ENCODE measurements at regions not wholly inside any gene's neighbourhood (a gene's known extent, or its start where the extent isn't known, plus 50 kb on each side); places are given as distances from the start of the nearest gene placed in this dataset.
"Not testable (repeated sequence)": the region's sequence is repeated elsewhere in the genome, so short reads cannot be mapped to it uniquely, and the experiment has no call there.

DNA sequence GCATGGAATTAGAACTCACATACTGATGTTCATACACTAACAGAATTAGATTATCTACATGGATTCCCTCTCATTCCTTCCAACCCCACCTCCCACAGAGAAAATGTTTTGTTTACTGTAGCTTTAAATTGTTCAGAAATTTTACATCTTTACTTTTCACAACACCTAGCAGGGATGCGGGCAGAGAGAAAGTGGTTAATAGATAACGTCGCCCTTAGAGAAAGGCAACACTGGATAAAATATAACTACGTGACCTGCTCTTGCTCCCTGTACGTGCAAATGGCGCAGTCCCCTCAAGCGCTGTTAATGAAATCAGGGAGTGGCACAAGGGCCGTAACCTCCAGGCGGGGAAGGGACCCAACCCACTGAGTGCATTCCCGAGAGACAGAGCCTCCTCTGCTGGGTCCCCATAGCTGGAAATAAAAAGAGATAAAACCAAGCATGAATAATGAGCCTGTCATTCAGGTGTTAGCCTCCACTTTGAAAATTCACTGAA lies 125.3 kb upstream of the DAPK1 start:
- DNase-seq (ENCODE audit: low read depth in 2 of 2), result no peak

DNA sequence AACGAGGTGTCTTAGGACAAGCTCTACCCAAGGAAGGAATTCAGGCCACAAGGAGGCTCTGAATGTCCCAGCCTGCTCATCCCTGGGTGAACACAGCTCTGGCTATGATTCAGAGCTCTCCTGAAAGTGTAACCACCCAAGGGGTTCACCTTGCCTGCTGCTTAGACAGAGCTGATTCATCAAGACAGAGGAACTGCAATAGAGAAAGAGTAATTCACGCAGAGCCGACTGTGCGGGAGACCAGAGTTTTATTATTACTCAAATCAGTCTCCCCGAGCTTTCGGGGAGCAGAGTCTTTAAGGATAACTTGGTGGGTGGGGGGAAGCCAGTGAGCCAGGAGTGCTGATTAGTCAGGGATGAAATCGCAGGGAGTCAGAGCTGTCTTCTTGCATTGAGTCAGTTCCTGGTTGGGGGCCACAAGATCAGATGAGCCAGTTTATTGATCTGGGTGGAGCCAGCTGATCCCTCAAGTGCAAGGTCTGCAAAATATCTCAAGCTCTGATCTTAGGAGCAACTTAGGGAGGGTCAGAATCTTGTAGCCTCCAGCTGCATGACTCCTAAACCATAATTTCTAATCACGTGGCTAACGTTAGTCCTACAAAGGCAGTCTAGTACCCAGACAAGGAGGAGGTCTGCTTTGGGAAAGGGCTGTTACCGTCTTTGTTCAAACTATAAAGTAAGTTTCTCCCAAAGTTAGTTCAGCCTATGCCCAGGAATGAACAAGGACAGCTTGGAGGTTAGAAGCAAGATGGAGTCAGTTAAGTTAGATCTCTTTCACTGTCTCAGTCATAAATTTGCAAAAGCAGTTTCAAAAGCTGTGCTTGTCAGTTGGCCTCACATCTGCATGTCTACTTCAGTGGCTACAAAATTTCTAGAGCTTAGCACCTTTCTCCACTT lies 123.4 kb upstream of the DAPK1 start:
- peak; percentile 0 to 15 for DNase-seq (ENCODE audit: low read depth in 2 of 2)

DNA sequence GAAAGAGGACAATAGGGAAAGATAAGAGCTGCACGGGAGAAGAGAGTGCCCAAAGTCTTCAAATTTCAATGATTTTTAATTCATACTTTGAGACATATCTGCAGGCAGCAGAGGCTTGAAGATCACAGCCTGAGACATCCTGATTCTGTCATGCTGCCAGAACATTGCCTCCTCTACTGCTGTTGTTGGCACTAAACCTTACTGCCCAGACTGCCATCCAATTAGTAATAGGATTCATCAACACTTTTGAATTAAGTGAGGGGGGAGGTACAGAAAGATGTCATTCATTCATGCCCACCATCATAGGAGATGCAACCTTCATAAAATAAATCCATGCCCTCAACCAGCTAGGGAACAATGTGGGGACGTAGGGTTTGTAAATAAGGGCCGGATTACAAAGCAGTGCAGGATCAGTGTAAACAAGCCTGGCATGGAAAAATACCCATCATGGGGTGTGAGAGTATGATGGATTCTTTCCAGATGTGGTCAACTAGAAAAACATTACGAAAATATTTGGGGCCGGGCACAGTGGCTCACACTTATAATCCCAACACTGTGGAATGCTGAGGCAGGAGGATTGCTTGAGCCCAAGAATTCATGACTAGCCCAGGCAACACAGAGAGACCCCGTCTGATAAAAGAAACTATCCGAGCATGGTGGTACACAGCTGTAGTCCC lies 122.1 kb upstream of the DAPK1 start:
- no peak for DNase-seq (ENCODE audit: low read depth in 2 of 2)

DNA sequence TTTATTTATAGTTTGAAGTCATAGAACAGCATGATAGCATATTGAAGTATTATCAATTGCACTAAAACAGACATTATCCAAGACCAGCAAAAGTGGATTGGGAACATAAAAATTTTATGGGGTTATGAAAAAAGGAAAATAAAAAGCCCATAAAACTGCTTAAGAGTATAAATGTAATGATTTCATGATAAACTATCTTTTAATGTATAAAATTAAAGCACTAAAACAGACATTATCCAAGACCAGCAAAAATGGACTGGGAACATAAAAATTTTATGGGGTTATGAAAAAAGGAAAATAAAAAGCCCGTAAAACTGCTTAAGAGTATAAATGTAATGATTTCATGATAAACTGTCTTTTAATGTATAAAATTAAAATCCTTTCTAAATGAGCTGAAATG lies 119.0 kb upstream of the DAPK1 start:
- no peak for DNase-seq (ENCODE audit: low read depth in 2 of 2)

DNA sequence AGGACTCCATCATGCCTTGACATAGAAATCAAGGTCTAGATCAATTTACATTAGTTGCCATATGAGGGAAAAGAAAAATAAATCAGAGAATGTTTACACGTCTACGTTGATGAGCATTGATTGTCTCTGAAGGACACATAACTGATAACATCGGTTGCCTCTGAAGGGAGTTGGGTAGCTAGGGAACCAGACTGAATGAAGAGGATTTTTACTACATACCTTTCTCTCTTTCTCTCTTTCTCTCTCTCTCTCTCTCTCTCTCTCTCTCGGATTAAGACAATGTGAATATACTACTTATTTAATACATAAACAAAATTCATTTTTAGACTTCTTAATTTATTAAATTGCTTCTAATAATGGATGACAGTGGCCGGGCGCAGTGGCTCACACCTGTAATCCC lies 118.4 kb upstream of the DAPK1 start:
- no peak for DNase-seq (ENCODE audit: low read depth in 2 of 2)

DNA sequence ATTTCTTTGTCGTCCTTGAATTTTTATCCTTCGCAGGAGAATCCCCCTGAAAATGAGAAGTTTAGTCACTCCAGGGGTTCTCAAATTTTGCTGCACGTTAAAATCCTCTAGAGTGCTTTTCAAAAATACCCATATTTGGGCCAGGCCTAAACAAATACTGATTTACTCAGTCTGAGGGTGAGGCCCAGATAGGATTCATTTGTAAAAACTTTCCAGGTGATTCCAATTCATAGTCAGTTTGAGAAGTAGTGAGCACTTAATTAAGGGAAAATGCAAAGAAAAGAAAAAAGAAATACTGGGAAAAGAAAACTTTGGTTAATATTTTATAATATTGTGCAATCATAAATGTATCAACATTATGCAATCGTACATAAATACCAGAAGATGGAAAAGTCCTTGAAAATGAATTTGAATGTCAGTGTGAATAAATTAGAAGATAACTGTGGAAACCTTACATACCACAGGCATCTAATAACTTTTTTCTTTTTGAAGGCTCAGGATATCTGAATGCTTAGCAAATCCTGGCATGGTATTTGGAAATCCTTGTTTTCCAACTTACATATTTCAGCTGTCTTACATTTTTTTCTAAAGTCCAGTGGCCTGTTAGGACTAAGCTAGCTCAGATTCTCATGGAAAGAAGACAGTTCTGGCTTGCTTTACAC lies 116.5 kb upstream of the DAPK1 start:
- DNase-seq (ENCODE audit: low read depth in 2 of 2), result no peak

DNA sequence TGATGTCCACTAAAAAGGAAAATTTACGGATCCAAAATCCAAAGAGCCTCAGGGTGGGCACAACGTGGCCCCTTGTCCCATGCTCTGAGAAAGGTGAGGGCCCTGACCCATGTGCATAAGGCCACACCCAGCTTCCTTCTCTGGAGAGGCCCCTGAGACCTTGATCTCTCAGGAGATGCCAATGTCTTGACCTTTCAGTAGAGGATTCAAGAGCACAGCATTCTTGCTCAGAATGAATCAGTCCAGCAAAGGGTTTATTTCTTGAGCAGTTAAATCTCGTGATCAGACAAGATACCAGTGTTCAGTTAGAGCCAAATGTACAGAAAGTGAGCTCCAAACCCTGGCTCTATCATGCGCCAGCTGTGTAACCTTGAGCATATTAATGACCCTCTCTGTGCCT lies 115.9 kb upstream of the DAPK1 start:
- no peak for DNase-seq (ENCODE audit: low read depth in 2 of 2)

DNA sequence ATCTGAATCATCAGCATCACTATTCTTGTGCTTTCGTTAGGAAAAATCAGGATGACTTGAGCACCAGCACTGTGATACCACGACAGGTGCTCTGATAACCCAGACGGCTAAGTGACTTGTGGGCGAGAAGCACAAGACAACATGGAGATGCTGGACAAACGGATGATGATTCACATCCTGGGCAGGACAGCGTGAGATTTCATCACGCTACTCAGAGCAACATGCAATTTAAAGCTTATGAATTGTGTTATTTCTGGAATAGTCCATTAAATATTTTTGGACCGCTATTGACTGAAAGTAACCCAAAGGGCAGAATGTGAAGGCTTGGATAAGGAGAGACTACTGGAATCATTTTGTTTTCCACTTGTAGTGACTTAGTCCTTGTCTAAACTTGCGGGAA lies 114.8 kb upstream of the DAPK1 start:
- DNase-seq (ENCODE audit: low read depth in 2 of 2), result no peak

DNA sequence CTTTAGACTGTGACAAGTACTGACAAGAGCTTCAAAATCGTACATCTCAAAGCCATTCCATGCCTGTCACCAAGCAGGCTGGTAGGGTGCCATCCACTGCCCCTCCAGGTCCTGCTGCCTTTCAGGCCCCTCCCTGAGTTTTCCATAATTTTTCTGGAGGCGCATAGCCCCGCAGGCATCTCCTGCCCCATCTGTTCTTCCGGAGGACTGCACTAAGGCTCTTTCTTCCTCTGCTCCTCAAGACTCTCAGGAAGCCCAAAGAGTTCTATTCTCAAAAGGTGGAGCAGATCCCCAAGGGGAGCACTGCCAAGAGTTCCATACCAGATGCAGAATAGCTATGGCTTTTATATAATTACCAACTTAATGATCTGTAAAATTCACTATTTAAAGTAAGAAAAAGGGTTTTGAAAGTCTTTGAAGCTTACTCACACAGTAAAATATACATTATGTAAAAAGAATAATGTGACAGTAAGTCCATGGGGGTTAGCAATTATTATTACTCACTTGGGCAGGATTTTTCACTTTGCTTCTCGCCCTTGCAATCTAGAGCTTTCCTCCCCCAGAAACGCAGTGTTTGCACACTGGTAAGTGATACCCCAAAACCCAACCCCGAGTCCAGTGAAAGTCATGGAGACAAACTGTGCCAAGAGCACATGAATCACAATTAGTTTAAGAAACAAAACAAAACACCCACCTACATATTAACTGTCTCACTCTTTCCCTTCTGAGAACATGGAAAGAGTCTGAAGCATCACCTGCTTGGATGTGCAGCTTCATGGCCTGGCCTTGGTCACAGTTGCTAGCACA lies 114.1 kb upstream of the DAPK1 start:
- no peak for DNase-seq (ENCODE audit: low read depth in 2 of 2)

DNA sequence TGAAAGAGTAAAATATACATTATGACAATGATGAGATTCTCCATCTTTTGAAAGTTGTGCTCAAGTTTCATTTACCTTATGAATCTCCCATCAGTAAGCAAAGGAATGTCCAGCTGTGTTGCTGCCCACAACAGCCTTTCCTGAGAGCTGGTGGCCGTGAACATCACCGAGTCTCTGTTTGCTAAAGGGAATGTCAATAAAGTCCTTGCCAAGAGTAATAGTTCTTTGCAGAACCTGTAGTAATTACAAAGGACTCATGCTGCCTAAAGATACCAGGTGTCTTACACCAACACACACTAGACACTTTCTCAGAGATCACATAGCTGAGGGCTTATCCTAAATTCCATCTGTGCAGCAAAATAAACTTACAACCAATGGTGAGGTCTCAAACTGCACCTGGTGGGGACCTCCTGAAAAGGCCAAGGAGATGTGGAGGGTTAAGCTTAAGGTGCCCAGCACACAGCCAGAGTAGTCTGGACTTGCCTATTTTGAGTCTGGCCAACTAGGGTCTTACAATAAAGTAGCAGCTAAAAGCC lies 111.1 kb upstream of the DAPK1 start:
- no peak for DNase-seq (ENCODE audit: low read depth in 2 of 2)

DNA sequence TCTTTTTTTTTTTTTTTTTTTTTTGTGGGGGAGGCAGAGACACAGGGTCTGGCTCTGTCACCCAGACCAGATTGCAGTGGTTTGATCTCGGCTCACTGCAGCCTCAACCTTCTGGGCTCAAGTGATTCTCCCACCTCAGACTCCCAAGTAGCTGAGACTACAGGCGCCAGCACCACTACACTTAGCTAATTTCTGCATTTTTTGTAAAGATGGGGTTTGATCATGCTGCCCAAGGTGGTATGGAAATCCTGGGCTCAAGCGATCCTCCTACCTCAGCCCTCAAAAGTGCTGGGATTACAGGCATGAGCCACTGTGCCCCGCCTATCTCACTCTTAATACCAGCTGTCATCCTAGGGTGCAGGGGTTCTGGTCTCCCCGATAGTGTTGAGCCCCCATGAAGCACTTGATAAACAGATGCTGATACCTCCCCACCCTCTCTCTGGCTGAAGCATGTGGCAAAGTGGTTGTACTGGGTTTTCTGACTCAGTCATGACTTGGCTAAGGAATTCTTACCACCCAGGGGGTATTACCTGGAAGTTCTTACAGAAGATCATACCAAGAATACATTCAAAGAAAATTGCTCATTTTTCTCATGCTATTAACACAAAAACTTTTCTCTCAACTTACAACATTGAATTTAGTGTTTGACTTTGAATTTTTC lies 110.2 kb upstream of the DAPK1 start:
- DNase-seq (ENCODE audit: low read depth in 2 of 2), result no peak

DNA sequence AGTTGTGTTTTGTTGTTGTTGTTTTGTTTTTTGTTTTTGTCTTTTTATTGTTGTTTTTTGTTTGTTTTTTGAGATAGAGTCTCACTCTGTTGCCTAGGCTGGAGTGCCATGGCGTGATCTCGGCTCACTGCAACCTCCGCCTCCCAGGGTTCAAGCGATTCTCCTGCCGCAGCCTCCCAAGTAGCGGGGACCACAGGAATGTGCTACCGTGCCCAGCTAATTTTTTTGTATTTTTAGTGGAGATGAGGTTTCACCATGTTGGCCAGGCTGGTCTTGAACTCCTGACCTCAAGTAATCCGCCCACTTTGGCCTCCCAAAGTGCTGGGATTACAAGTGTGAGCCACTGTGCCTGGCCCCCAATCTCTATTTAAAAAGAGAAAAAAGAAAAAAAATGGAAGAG lies 109.0 kb upstream of the DAPK1 start:
- not testable (repeated sequence) for DNase-seq (ENCODE audit: low read depth in 2 of 2)

DNA sequence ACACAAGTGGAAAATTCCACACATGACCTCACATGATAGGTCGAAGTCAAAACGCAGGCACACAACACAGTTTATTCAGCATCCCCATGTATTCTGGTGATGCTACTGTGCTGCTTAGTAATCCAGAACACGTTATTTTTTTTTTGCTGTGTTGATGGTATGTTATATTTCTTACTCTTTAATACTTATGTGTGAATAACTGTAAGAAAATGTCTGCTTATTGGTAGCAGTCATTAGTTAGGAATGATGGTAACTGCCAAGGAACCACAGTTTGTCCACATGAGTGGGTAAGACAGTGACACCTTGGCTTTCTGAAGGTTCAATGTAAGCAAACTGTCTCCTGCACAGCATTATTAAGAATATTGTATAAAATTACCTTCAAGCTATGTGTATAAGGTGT lies 107.7 kb upstream of the DAPK1 start:
- DNase-seq (ENCODE audit: low read depth in 2 of 2), result no peak

DNA sequence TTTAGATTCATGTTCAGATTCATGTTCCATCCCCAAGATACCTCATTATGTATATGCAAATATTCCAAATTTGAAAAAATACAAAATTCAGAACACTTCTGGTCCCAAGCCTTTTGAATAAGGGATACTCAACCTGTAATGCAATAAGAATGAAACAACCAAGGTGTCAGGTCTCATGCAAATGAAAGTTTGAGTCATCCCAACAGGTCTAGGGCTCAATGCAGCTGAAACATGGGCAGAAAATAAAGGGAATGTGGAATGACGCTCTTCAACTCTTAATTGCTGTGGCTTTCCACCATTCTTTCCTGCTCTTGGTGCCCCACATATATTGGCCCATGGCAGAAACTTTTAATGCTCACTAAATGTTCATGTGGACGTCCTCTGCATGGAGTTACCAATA lies 107.3 kb upstream of the DAPK1 start:
- no peak for DNase-seq (ENCODE audit: low read depth in 2 of 2)

DNA sequence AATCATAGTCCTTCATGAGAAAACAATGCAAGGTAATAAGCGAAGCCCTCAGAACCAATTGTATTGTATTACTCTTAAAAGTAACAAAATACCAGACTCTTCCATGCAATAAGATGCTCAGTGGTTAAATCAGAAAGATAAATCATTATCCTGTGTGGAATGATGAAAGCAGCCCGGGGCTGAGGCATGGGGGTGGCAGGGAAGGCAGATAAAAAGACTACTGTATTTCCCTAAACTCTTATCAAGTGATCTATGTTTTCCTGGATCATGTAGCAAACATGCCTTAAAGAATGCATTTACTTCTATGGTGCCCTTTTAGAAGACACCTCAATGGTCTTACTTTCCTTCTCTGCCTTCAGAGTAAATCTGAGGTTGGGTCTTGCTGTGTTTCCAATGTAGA lies 105.6 kb upstream of the DAPK1 start:
- no peak for DNase-seq (ENCODE audit: low read depth in 2 of 2)

DNA sequence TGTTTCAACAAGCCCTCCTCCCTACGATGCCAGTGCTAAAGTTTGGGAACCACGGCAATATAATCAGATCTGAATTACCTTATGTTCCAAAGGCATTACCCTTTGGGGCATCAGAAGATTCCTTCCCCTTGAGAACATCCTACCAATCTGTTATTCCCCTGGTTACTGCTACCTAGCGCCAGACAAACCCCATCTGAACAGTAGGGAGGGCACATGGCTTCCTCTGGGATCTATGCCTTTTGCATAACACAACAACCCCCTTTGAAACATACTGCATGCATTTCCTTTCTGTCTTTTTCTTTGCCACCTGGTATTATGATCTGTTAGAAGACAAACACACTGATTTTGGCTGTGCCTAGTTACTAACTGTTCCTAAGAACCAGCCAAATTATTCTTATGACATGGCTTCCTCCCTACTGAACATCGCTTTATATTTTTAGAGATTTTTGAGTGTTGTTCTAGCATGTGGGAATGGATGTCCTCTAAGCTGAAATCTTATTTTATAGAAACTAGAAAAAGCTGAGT lies 103.9 kb upstream of the DAPK1 start:
- no peak for DNase-seq (ENCODE audit: low read depth in 2 of 2)

DNA sequence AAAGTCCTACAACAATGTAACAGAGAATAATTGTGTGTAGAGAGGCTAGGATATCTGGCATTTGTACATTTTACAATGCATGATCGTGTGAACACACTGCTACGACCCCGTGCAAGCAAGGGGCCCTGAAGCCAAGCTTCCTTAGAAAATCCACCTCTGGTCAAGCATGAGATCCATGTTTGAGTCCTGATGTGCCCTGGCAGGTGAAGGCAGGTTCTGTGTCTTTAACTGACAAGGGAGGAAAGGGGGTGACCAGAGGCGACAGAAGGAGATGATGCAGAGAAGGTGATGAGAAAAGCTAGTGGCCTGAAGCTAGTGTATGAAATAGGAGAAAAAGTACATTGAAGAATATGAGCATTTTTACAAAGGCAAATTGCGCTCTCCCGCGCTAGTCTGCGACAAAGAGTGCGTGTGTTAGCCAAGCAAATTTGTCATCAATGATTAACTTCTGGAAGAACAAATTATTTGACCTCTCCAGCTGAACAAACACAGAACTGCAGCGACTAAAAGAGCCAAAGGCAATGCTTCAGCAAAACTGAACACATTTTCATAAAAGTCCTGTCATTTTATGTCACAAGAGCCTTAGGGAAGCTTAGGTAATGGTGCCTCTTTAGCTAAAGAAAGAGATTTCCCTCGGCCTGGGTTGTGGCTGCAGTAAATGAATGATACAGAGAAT lies 101.7 kb upstream of the DAPK1 start:
- no peak for DNase-seq (ENCODE audit: low read depth in 2 of 2)

DNA sequence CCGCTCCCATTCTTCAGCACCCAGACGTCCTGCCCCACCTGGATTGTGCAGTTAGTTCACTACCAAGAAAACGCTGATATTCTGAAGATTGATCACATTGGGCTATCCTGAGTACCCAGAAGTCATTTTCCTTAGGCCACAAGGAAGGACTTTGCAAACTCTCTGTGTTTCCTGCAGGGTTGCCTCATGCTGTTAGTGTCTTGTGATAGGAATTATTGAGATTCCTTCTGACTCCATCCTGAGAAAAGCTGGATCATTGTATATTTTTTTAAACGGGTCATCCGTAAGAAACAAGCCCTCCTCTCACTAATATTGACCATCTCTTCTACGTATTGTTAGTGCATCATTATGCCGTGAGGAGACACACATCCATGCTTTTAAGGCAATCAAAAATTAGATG lies 96.0 kb upstream of the DAPK1 start:
- no peak for DNase-seq (ENCODE audit: low read depth in 2 of 2)

DNA sequence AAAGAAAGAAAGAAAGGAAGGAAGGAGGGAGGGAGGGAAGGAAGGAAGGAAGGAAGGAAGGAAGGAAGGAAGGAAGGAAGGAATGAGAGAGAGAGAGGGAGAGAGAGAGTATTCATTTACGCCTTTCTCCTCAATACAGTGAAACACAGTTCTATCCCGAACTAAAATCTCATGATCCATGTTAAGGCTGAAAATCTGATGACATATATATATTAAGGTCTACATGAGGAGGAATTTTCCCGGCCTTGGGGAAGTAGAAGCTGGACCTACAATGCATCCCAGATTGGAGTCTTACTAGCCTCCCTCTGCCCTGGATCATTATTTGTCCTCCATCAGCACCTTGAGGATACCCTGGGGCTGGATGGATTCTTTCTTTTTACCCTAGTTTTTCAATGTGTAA lies 95.1 kb upstream of the DAPK1 start:
- DNase-seq (ENCODE audit: low read depth in 2 of 2), result no peak
